Body of pancreas (tissue), 4 donors: ENCODE measurements at regions not wholly inside any gene's neighbourhood (a gene's known extent, or its start where the extent isn't known, plus 50 kb on each side); places are given as distances from the start of the nearest gene placed in this dataset.

Experiments
- CTCF ChIP-seq, 7 experiments: fragments of 450-650 bp in 4 of 7; fragments of 200-600 bp in 3 of 7; sonication (generic) in 3 of 7; IDR thresholded peaks; one replicate each; pipeline ENCODE4 v1.5.1; 2016 to 2019; ENCODE audit warnings: antibody characterized with exemption in 7 of 7
- POLR2A ChIP-seq, 3 donors: fragments of 450-650 bp; IDR thresholded peaks; one replicate each; pipeline ENCODE4 v1.6.1; 2016; ENCODE audit warnings: antibody characterized with exemption in 3 of 3, mild to moderate bottlenecking in 2 of 3

GRCh38 chr14:42370056-42370455 lies 763.4 kb downstream of the LRFN5 start:
- TF ChIP-seq CTCF (IDR thresholded peaks at IDR 0.05) (no peak), POLR2A (IDR thresholded peaks at IDR 0.05) (no peak)
